DOHH2 (cell line): ENCODE measurements at regions not wholly inside any gene's neighbourhood (a gene's known extent, or its start where the extent isn't known, plus 50 kb on each side); places are given as distances from the start of the nearest gene placed in this dataset.

Experiments
- EZH2phosphoT487 ChIP-seq: fragments of 200-600 bp; sonication (generic); IDR thresholded peaks from 2 replicates; pipeline ENCODE4 v1.6.1; 2017; ENCODE audit warnings: borderline replicate concordance, mild to moderate bottlenecking, antibody characterized with exemption, low read length, moderate library complexity, mixed read lengths
- TF ChIP-seq, protein P1 (sequence below): fragments of 200-600 bp; sonication (generic); IDR thresholded peaks from one replicate; pipeline ENCODE4 v1.5.1; 2014; ENCODE audit warnings: antibody characterized with exemption, mild to moderate bottlenecking, low read depth, low read length; ENCODE audit not compliant: poor library complexity, severe bottlenecking

DNA sequence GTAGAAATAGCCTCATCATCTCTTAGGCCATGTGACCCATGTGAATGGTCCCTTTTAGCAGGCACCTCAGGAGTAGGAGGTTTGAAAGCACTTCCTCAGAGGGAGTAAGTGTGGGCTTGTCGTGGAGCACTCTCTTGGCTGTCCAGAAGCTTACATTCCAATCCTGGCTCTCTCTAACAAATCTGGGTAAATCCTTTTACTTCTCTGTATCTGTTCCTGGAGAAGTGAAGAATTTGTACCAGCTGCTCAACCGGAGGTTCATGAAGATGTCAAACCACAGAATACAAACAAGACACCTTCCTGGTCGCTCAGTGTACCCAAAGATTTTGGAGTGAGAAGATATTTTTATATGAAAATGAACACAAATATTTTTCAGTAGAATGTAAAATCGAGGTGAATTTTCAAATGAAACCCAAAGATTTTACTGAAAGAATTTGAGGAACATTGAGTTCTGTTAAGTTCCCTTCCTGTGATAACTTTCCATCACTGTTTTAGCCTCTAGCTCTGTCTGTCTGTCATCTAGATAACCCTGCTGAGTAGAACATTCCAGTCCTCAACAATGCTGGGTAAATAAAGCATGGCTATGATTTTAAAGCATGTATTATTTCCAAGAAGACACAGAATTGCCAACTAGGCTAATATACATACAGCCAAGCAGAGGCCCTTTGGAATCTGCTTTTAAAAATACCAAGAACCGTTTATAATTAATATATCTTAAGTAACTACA, 263.9 kb upstream of the RGS6 start:
- TF ChIP-seq, protein P1, sequence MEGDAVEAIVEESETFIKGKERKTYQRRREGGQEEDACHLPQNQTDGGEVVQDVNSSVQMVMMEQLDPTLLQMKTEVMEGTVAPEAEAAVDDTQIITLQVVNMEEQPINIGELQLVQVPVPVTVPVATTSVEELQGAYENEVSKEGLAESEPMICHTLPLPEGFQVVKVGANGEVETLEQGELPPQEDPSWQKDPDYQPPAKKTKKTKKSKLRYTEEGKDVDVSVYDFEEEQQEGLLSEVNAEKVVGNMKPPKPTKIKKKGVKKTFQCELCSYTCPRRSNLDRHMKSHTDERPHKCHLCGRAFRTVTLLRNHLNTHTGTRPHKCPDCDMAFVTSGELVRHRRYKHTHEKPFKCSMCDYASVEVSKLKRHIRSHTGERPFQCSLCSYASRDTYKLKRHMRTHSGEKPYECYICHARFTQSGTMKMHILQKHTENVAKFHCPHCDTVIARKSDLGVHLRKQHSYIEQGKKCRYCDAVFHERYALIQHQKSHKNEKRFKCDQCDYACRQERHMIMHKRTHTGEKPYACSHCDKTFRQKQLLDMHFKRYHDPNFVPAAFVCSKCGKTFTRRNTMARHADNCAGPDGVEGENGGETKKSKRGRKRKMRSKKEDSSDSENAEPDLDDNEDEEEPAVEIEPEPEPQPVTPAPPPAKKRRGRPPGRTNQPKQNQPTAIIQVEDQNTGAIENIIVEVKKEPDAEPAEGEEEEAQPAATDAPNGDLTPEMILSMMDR, result no peak
- no peak for TF ChIP-seq EZH2phosphoT487
